ENCODE measurements at regions not wholly inside any gene's neighbourhood (a gene's known extent, or its start where the extent isn't known, plus 50 kb on each side); places are given as distances from the start of the nearest gene placed in this dataset.
"Not testable (repeated sequence)": the region's sequence is repeated elsewhere in the genome, so short reads cannot be mapped to it uniquely, and the experiment has no call there.

- not testable (repeated sequence) for TF ChIP-seq CTCF, POLR2A (IDR thresholded peaks at IDR 0.05)
Measured at GRCh38 chrX:87178009-87178408, 339.6 kb upstream of the KLHL4 start.
